Lung (tissue), 11 donors: ENCODE measurements at regions not wholly inside any gene's neighbourhood (a gene's known extent, or its start where the extent isn't known, plus 50 kb on each side); places are given as distances from the start of the nearest gene placed in this dataset.

Experiments used
- ATAC-seq: fragments of 200-7000 bp; cut with Tn5 transposase; one replicate; pipeline ENCODE4 v1.9.1; 2020; ENCODE audit warnings: moderate number of reproducible peaks; ENCODE audit not compliant: insufficient read depth, low FRiP score
- DNase-seq, 3 donors: peaks; one replicate each; pipeline ENCODE4 v3.0.0-alpha.2; 2013 to 2017
- H3K27ac ChIP-seq, 2 donors: one replicate each; pipeline ENCODE4 v1.5.1; 2013; ENCODE audit warnings: mild to moderate bottlenecking in 2 of 2, moderate library complexity in 2 of 2, control low read depth in 1 of 2, inconsistent platforms in 1 of 2, low read depth in 1 of 2, low read length in 1 of 2
- H3K27me3 ChIP-seq, 3 donors: one replicate each; pipeline ENCODE4 v1.5.1; 2013; ENCODE audit warnings: low read length in 2 of 3; ENCODE audit not compliant: control insufficient read depth in 3 of 3, insufficient read depth in 3 of 3
- H3K36me3 ChIP-seq, 4 donors: one replicate each; pipeline ENCODE4 v1.5.1; 2013; ENCODE audit warnings: low read length in 4 of 4, mild to moderate bottlenecking in 1 of 4, moderate library complexity in 1 of 4; ENCODE audit not compliant: control insufficient read depth in 4 of 4, insufficient read depth in 4 of 4
- H3K4me1 ChIP-seq, 5 donors: one replicate each; pipeline ENCODE4 v1.5.1; 2013; ENCODE audit warnings: low read length in 5 of 5, mild to moderate bottlenecking in 2 of 5, moderate library complexity in 1 of 5; ENCODE audit not compliant: control insufficient read depth in 5 of 5, insufficient read depth in 5 of 5
- H3K4me3 ChIP-seq: one replicate; pipeline ENCODE4 v1.5.1; 2013; ENCODE audit warnings: mild to moderate bottlenecking, control low read depth, moderate library complexity
- H3K9ac ChIP-seq, 2 donors: one replicate each; pipeline ENCODE4 v1.5.1; 2013; ENCODE audit warnings: low read length in 2 of 2, control low read depth in 1 of 2; ENCODE audit not compliant: insufficient read depth in 1 of 2
- H3K9me3 ChIP-seq, 4 donors: one replicate each; pipeline ENCODE4 v1.5.1; 2013; ENCODE audit warnings: low read length in 3 of 4, mild to moderate bottlenecking in 1 of 4, moderate library complexity in 1 of 4; ENCODE audit not compliant: control insufficient read depth in 4 of 4, insufficient read depth in 3 of 4
- CTCF ChIP-seq: IDR thresholded peaks from 2 replicates; pipeline ENCODE4 v1.5.1; 2012; ENCODE audit warnings: mild to moderate bottlenecking; ENCODE audit errors: control extremely low read depth, extremely low read depth
- WGBS, 2 donors: extraction: QIAGEN DNeasy Blood & Tissue Kit; methylation state at CpG; one replicate each; pipeline ENCODE4 v1.1.7; 2013; 5-methylcytosine and 5-hydroxymethylcytosine counted together
- donor health status: control.
- donor health status: control.
- donor health status: Bipolar disorder and iron deficiency.
- donor health status: healthy.
- donor health status: DM: yes; HTN: yes; CAD: no.

GRCh38 chr10:71052076-71052660 is 160.2 kb upstream of the UNC5B start:
- Histone ChIP-seq H3K27me3 (no peaks in the 10 kb centered on the region), H3K9ac (no peak overlapping the region), H3K36me3 (no peaks in the 10 kb centered on the region), H3K27ac (no peak overlapping the region), H3K4me3 (no peak overlapping the region), H3K4me1 (no peaks in the 10 kb centered on the region), H3K9me3 (peaks cover 0 to 2% (median 0%) of the 10 kb centered on the region in 4 donors)
- ATAC-seq (no peak), DNase-seq (no peak)
- TF ChIP-seq CTCF: no peak
- WGBS, 2 donors: 86 to 93% methylated on average over 9 of the region's 9 CpGs

- no peaks in the 10 kb centered on the region for H3K27me3 ChIP-seq
- no peak for TF ChIP-seq CTCF
- H3K4me1 ChIP-seq: no peaks in the 10 kb centered on the region
- ATAC-seq (no peak), DNase-seq (no peak)
- H3K9me3 ChIP-seq: peaks cover 0 to 2% (median 0%) of the 10 kb centered on the region in 4 donors
- H3K4me3 ChIP-seq: no peak overlapping the region
- no peak overlapping the region for H3K9ac ChIP-seq
- 92 to 95% methylated on average over 4 of the region's 4 CpGs for WGBS, 2 donors
- no peak overlapping the region for H3K27ac ChIP-seq
- H3K36me3 ChIP-seq: no peaks in the 10 kb centered on the region
Measured at GRCh38 chr10:71052708-71053107, 159.7 kb upstream of the UNC5B start.

GRCh38 chr10:71053169-71053895 is 159.0 kb upstream of the UNC5B start:
- H3K36me3 ChIP-seq: no peaks in the 10 kb centered on the region
- no peaks in the 10 kb centered on the region for H3K4me1 ChIP-seq
- peaks cover 0 to 4% (median 0%) of the 10 kb centered on the region in 4 donors for H3K9me3 ChIP-seq
- no peak overlapping the region for H3K27ac ChIP-seq
- DNase-seq (no peak), ATAC-seq (no peak)
- H3K27me3 ChIP-seq: peaks cover 0 to 2% (median 0%) of the 10 kb centered on the region in 3 donors
- 80 to 85% methylated on average over 10 of the region's 10 CpGs for WGBS, 2 donors
- H3K4me3 ChIP-seq: no peak overlapping the region
- H3K9ac ChIP-seq: no peak overlapping the region
- TF ChIP-seq CTCF: no peak
